NB4 (cell line): ENCODE measurements at regions not wholly inside any gene's neighbourhood (a gene's known extent, or its start where the extent isn't known, plus 50 kb on each side); places are given as distances from the start of the nearest gene placed in this dataset.

Source experiments
- DNase-seq: peaks from one replicate; pipeline ENCODE4 v3.0.0; 2010; ENCODE audit warnings: low read depth
- H3K4me3 ChIP-seq: one replicate; pipeline ENCODE4 v1.5.1; 2011; ENCODE audit warnings: mild to moderate bottlenecking, low read depth, low read length, moderate library complexity
- CTCF ChIP-seq: IDR thresholded peaks from one replicate; pipeline ENCODE4 v1.5.1; 2012; ENCODE audit warnings: low read depth, low read length
- MAX ChIP-seq: IDR thresholded peaks from 2 replicates; pipeline ENCODE4 v1.6.1; 2011; ENCODE audit warnings: low read depth, low read length
- MYC ChIP-seq: IDR thresholded peaks from 2 replicates; pipeline ENCODE4 v1.6.1; 2011; ENCODE audit warnings: low read depth, low read length
- POLR2A ChIP-seq: IDR thresholded peaks from 2 replicates; pipeline ENCODE4 v1.6.1; 2011; ENCODE audit warnings: mild to moderate bottlenecking; ENCODE audit not compliant: insufficient read length; ENCODE audit errors: extremely low read depth

- H3K4me3 ChIP-seq, result no peak overlapping the region
- DNase-seq, result no peak
- TF ChIP-seq POLR2A, result no peak
These were observed 320.1 kb upstream of the CWC22 start for GRCh38 chr2:180327185-180327584.

DNA sequence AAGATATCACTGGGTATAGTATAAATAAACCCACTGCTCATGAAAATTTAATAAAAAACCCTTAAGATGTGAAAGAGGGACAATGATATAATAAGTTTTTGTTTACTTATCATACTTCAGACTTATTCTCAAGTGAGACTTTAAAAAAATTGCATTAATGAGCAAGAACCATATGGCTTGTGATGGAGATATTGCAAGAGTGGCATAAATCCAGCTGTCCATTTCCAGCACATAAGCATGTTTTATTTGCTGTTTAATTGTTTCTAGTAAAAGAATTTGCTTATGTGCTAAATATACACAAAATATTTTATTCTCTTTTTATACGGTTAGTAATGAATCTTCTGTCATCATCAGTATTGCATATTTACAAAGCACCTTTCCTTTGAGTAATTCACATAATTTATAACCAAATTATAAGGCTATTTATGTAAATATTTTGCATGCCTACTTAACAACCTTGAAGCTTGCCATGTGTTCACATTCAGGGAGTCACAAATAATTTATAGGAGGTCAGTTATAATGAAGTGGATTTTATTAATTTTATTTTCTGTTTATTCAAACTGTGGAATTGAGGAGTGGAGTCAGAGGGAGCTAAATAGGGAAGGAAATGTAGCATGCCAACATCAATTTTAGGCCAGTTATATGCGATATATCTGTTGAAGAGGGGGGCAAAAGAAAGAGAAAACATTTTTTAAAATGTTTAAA lies 318.5 kb upstream of the CWC22 start:
- TF ChIP-seq POLR2A (no peak), CTCF (no peak), MAX (no peak), MYC (no peak)
- no peak for DNase-seq

DNA sequence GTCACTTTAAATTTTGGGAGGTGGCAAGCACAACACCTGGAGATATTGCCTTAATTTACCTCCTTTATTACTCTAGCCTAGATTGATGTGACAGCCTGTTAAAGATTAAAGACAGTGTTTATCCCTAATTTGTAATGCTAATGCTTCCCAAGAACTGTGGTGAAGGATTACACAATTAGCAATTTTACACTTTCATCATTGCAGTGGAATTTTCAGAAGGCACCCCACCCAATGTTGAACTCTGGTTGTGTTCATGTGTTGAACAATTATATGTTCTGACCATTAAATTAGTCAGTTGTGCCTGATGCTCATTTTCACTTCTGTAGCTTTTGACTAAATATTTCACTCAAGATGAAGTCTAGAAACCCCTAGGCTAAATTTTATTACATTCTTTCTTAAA lies 317.1 kb upstream of the CWC22 start:
- DNase-seq, result no peak
- no peak overlapping the region for H3K4me3 ChIP-seq
- no peak for TF ChIP-seq MAX
- TF ChIP-seq CTCF, result no peak
- no peak for TF ChIP-seq POLR2A
- no peak for TF ChIP-seq MYC

More for the DNA sequence above, 318.5 kb upstream of the CWC22 start:
- H3K4me3 ChIP-seq, result no peak overlapping the region

DNA sequence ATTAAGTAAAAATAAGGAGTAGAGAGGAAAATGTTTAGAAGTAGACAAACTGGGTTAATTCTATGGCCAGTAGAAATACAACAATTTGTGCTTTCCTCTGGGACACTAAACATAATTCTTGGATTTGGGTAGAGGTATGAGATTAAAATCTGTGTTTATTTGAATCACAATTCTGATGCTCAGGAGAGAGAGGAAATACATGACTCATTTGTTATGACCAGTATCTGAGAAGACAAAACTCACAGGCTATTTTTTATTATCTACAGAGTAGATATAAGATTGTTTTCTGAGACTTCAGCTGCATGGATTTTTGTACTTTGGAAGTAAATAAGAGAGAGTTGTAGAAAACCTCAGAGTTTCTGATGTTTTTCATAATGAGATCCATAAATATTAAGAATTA lies 315.7 kb upstream of the CWC22 start:
- no peak overlapping the region for H3K4me3 ChIP-seq
- no peak for TF ChIP-seq MAX
- TF ChIP-seq CTCF, result no peak
- TF ChIP-seq POLR2A, result no peak
- TF ChIP-seq MYC, result no peak
- DNase-seq, result no peak

DNA sequence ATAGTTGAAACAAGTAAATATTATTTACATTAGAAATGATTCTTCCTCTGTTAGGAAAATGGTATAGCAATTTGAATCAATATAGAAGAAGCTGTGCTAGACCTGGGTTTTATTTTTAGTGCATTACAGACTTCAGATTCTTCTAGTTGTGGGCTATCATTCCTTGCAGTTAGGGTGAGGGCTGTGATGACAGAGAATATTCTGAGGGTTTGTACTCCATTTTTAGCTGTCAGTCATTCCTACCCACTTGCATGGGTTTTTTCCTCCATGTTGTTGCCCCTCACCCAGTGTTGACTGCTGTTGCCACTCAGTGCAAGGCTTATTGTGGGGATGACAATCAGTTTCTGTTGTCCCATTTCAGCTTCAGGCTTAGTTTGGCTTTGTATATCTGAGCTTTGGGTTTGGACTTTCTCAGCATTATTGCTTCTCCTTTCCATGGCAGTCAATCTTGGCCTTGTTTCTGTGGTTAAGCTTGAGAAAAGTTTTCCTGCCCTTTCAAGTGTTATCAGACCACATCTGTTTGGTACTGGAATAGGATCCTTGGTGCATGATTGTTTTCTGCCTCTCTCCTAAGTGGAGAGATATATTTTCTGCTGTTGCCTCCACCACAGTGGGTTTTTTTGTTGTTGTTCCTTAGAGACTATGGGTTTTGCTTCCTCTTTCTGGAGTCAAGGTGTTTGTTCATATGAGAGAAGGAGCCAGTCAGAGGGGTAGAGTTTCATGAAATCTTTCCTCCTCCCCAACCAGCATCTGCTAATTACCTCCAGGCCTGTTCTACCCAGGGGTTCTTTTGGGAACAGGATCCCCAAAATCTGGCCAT lies 312.7 kb upstream of the CWC22 start:
- no peak for DNase-seq
- no peak for TF ChIP-seq MAX
- TF ChIP-seq CTCF, result no peak
- TF ChIP-seq MYC, result no peak
- TF ChIP-seq POLR2A, result no peak
- no peak overlapping the region for H3K4me3 ChIP-seq

- TF ChIP-seq MYC (no peak), POLR2A (no peak), CTCF (no peak), MAX (no peak)
- no peak for DNase-seq
These were observed 307.0 kb upstream of the CWC22 start for GRCh38 chr2:180314086-180314485.

More at GRCh38 chr2:180314086-180314485, 307.0 kb upstream of the CWC22 start:
- H3K4me3 ChIP-seq, result no peak overlapping the region
